Osteoblast (primary cell): ENCODE measurements at regions not wholly inside any gene's neighbourhood (a gene's known extent, or its start where the extent isn't known, plus 50 kb on each side); places are given as distances from the start of the nearest gene placed in this dataset.

Experiments used
- DNase-seq: peaks from one replicate; pipeline ENCODE4 v3.0.0; 2011; ENCODE audit warnings: low spot score, mixed read lengths; ENCODE audit not compliant: insufficient read length; ENCODE audit errors: missing footprints
- H2AFZ ChIP-seq: 2 replicates; pipeline ENCODE4 v1.6.0; 2011; ENCODE audit warnings: mild to moderate bottlenecking, low read length
- H3K27ac ChIP-seq: 2 replicates; pipeline ENCODE4 v1.5.1; 2011; ENCODE audit warnings: mild to moderate bottlenecking, low read depth, low read length, moderate library complexity
- H3K27me3 ChIP-seq: 2 replicates; pipeline ENCODE4 v1.6.0; 2012; ENCODE audit warnings: mild to moderate bottlenecking, control low read depth, inconsistent platforms, low read length, moderate library complexity; ENCODE audit not compliant: insufficient read depth
- H3K36me3 ChIP-seq: 2 replicates; pipeline ENCODE4 v1.5.1; 2011; ENCODE audit warnings: mild to moderate bottlenecking, low read length, control low read depth, moderate library complexity; ENCODE audit not compliant: insufficient read depth
- H3K4me1 ChIP-seq: 2 replicates; pipeline ENCODE4 v1.5.1; 2011; ENCODE audit warnings: mild to moderate bottlenecking, low read length, control low read depth, moderate library complexity; ENCODE audit not compliant: insufficient read depth
- H3K4me2 ChIP-seq: 2 replicates; pipeline ENCODE4 v1.6.0; 2011; ENCODE audit warnings: mild to moderate bottlenecking, low read length; ENCODE audit not compliant: insufficient read depth
- H3K4me3 ChIP-seq: fragments of 200-600 bp; sonication (generic); 3 replicates; pipeline ENCODE4 v1.5.1; 2012; ENCODE audit warnings: mild to moderate bottlenecking, low read length, inconsistent platforms; ENCODE audit not compliant: insufficient read depth
- H3K79me2 ChIP-seq: 2 replicates; pipeline ENCODE4 v1.6.0; 2012; ENCODE audit warnings: mild to moderate bottlenecking, low read length, control low read depth, inconsistent platforms; ENCODE audit not compliant: insufficient read depth
- H3K9me3 ChIP-seq: 2 replicates; pipeline ENCODE4 v1.5.1; 2011; ENCODE audit warnings: low read depth, low read length, control low read depth
- H4K20me1 ChIP-seq: 2 replicates; pipeline ENCODE4 v1.6.0; 2012; ENCODE audit warnings: mild to moderate bottlenecking, low read length, control low read depth; ENCODE audit not compliant: insufficient read depth
- CTCF ChIP-seq: IDR thresholded peaks from 2 replicates; pipeline ENCODE4 v1.5.1; 2011; ENCODE audit warnings: mild to moderate bottlenecking, low read depth, low read length, moderate library complexity; ENCODE audit errors: extremely low read depth

GRCh38 chr10:8951440-8952089 lies 897.1 kb downstream of the GATA3 start:
- no peaks in the 10 kb centered on the region for H3K79me2 ChIP-seq
- no peaks in the 10 kb centered on the region for H3K9me3 ChIP-seq
- no peaks in the 10 kb centered on the region for H4K20me1 ChIP-seq
- H2AFZ ChIP-seq: no peak overlapping the region
- no peak overlapping the region for H3K4me3 ChIP-seq
- H3K4me2 ChIP-seq: no peak overlapping the region
- no peaks in the 10 kb centered on the region for H3K4me1 ChIP-seq
- DNase-seq: no peak
- no peaks in the 10 kb centered on the region for H3K27me3 ChIP-seq
- no peak overlapping the region for H3K27ac ChIP-seq
- no peak for TF ChIP-seq CTCF
- H3K36me3 ChIP-seq: no peaks in the 10 kb centered on the region

GRCh38 chr10:8956400-8956799 lies 901.9 kb downstream of the GATA3 start:
- H3K27me3 ChIP-seq: no peaks in the 10 kb centered on the region
- H4K20me1 ChIP-seq: no peaks in the 10 kb centered on the region
- H3K4me1 ChIP-seq: no peaks in the 10 kb centered on the region
- no peak overlapping the region for H3K4me2 ChIP-seq
- no peaks in the 10 kb centered on the region for H3K36me3 ChIP-seq
- no peak for TF ChIP-seq CTCF
- no peaks in the 10 kb centered on the region for H3K79me2 ChIP-seq
- no peak overlapping the region for H2AFZ ChIP-seq
- no peaks in the 10 kb centered on the region for H3K9me3 ChIP-seq
- no peak for DNase-seq
- H3K27ac ChIP-seq: no peak overlapping the region
- H3K4me3 ChIP-seq: no peak overlapping the region

- peaks cover 2% of the 10 kb centered on the region for H3K9me3 ChIP-seq
- H3K36me3 ChIP-seq: no peaks in the 10 kb centered on the region
- no peak for TF ChIP-seq CTCF
- H4K20me1 ChIP-seq: no peaks in the 10 kb centered on the region
- DNase-seq: no peak
- no peak overlapping the region for H3K4me2 ChIP-seq
- H3K27me3 ChIP-seq: no peaks in the 10 kb centered on the region
- H3K4me1 ChIP-seq: no peaks in the 10 kb centered on the region
- H3K27ac ChIP-seq: no peak overlapping the region
- no peak overlapping the region for H3K4me3 ChIP-seq
- no peaks in the 10 kb centered on the region for H3K79me2 ChIP-seq
- no peak overlapping the region for H2AFZ ChIP-seq
Observed at GRCh38 chr10:8962249-8962648, 907.8 kb downstream of the GATA3 start.

- H3K4me1 ChIP-seq: no peaks in the 10 kb centered on the region
- no peaks in the 10 kb centered on the region for H3K79me2 ChIP-seq
- no peaks in the 10 kb centered on the region for H4K20me1 ChIP-seq
- no peak overlapping the region for H3K27ac ChIP-seq
- TF ChIP-seq CTCF: no peak
- H3K4me2 ChIP-seq: no peak overlapping the region
- no peaks in the 10 kb centered on the region for H3K36me3 ChIP-seq
- peaks cover 2% of the 10 kb centered on the region for H3K9me3 ChIP-seq
- H2AFZ ChIP-seq: no peak overlapping the region
- H3K27me3 ChIP-seq: no peaks in the 10 kb centered on the region
- no peak overlapping the region for H3K4me3 ChIP-seq
- no peak for DNase-seq
Observed at GRCh38 chr10:8967061-8967460, 912.6 kb downstream of the GATA3 start.
